ENCODE measurements at regions not wholly inside any gene's neighbourhood (a gene's known extent, or its start where the extent isn't known, plus 50 kb on each side); places are given as distances from the start of the nearest gene placed in this dataset.

DNA sequence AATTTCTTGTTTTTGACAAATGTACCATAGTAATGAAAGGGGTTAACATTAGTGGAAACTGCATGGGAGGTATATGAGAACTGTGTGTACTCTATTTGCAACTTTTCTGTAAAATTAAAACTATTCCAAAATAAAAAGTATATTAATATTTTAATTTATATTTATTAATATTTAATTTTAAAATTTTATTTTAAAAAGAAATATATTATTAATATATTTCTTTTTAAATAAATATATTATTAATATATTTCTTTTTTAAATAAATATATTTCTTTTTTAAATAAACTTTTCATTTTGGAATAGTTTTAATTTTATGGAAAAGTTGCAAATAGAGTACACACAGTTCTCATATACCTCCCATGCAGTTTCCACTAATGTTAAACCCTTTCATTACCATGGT is 101.1 kb upstream of the SLC7A1 start:
- Histone ChIP-seq H3K14ac (ENCODE audit: insufficient read depth, low read length) (no peak overlapping the region), H3K79me2 (ENCODE audit: insufficient read depth, low read length) (no peaks in the 10 kb centered on the region), H4K91ac (ENCODE audit: insufficient read length, low read depth, low read length) (no peak overlapping the region), H3K9ac (ENCODE audit: extremely low read depth, insufficient read length, low read length) (no peak overlapping the region), H3K4me1 (ENCODE audit: insufficient read depth, low read length) (no peaks in the 10 kb centered on the region), H3K27me3 (ENCODE audit: insufficient read depth, low read length) (no peaks in the 10 kb centered on the region), H3K4ac (ENCODE audit: low read depth, low read length) (no peak overlapping the region), H3K9me3 (ENCODE audit: control insufficient read depth, low read depth, low read length) (no peaks in the 10 kb centered on the region), H4K8ac (replicated peaks; ENCODE audit: insufficient read length, low read depth, low read length) (no peak overlapping the region), H2BK12ac (ENCODE audit: insufficient read length, low read depth, low read length) (no peak overlapping the region), H3K56ac (ENCODE audit: insufficient read length, low read depth, low read length) (no peak overlapping the region), H2AK5ac (ENCODE audit: insufficient read length, low read length) (no peak overlapping the region), H3K23me2 (ENCODE audit: insufficient read length, low read depth, low read length, poor library complexity, severe bottlenecking) (no peaks in the 10 kb centered on the region), H2BK20ac (ENCODE audit: low read depth, low read length, poor library complexity, severe bottlenecking) (no peak overlapping the region), H3K23ac (ENCODE audit: insufficient read length, low read depth, low read length) (no peak overlapping the region), H4K5ac (ENCODE audit: insufficient read length, low read depth, low read length) (no peak overlapping the region), H3T11ph (ENCODE audit: low read length) (no peak overlapping the region), H4K20me1 (ENCODE audit: control insufficient read depth, insufficient read depth, insufficient read length) (no peaks in the 10 kb centered on the region), H2BK15ac (ENCODE audit: low read depth, low read length) (no peak overlapping the region), H3K79me1 (ENCODE audit: insufficient read depth, low read depth, low read length, poor library complexity, severe bottlenecking) (no peaks in the 10 kb centered on the region), H2BK5ac (ENCODE audit: insufficient read length, low read length) (no peak overlapping the region), H2BK120ac (ENCODE audit: low read depth, low read length, poor library complexity, severe bottlenecking) (no peak overlapping the region), H3K4me2 (ENCODE audit: insufficient read depth, insufficient read length, low read length) (no peak overlapping the region), H2AFZ (ENCODE audit: low read length) (no peak overlapping the region), H3K27ac (ENCODE audit: insufficient read length, low read depth, low read length) (no peak overlapping the region), H3K18ac (ENCODE audit: insufficient read length, low read depth, low read length) (no peak overlapping the region)
- DNase-seq: no peak
- H3K9me3 Mint-ChIP-seq: no peaks in the 10 kb centered on the region; a peak in 1 of 5 replicates
- TF ChIP-seq, protein P1, sequence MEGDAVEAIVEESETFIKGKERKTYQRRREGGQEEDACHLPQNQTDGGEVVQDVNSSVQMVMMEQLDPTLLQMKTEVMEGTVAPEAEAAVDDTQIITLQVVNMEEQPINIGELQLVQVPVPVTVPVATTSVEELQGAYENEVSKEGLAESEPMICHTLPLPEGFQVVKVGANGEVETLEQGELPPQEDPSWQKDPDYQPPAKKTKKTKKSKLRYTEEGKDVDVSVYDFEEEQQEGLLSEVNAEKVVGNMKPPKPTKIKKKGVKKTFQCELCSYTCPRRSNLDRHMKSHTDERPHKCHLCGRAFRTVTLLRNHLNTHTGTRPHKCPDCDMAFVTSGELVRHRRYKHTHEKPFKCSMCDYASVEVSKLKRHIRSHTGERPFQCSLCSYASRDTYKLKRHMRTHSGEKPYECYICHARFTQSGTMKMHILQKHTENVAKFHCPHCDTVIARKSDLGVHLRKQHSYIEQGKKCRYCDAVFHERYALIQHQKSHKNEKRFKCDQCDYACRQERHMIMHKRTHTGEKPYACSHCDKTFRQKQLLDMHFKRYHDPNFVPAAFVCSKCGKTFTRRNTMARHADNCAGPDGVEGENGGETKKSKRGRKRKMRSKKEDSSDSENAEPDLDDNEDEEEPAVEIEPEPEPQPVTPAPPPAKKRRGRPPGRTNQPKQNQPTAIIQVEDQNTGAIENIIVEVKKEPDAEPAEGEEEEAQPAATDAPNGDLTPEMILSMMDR (conservative IDR thresholded peaks at IDR 0.05): no peak
- H3K36me3 Mint-ChIP-seq (ENCODE audit: insufficient read depth in 1 of 3, low read depth in 3 of 3): no peaks in the 10 kb centered on the region
- no peak overlapping the region for H3K27ac Mint-ChIP-seq
- H3K4me3 Mint-ChIP-seq: no peak overlapping the region
- peaks cover 0 to 2% of the 10 kb centered on the region in 2 experiments; a peak in 2 of 4 replicates for H3K4me1 Mint-ChIP-seq
- H3K27me3 Mint-ChIP-seq (ENCODE audit: low read depth): no peaks in the 10 kb centered on the region

All from H9 (cell line).